ENCODE measurements at regions not wholly inside any gene's neighbourhood (a gene's known extent, or its start where the extent isn't known, plus 50 kb on each side); places are given as distances from the start of the nearest gene placed in this dataset.

DNA sequence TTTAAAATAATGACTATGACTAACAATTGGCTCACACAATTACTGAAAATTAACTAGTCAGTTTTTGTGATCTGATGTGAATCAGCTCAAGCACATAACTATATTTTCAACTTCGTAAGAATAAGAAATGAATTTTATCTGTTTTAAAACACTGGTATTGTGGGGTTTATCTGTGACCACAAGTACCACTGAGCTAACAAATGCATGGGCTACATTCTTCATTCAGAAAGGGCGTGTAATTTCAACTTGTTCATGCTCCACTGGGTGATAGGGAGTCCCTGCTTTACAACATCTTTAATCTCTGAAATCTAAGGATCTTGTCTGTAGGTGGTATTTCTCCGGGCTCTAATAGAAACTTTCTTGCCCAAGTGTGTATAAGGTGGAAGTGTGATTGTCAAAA, 1311.5 kb upstream of the GJE1 start:
- no peak for TF ChIP-seq CTCF (conservative IDR thresholded peaks at IDR 0.05 in 1 of 2, IDR thresholded peaks at IDR 0.05 in 1 of 2; ENCODE audit: extremely low read depth in 1 of 2, insufficient read depth in 1 of 2, low read depth in 1 of 2, low read length in 2 of 2)
- no peak for TF ChIP-seq EZH2 (IDR thresholded peaks at IDR 0.05; ENCODE audit: borderline replicate concordance, low read length)

Data from mammary epithelial cell (primary cell).